ENCODE measurements at regions not wholly inside any gene's neighbourhood (a gene's known extent, or its start where the extent isn't known, plus 50 kb on each side); places are given as distances from the start of the nearest gene placed in this dataset.

- DNase-seq = no peak
Measured at GRCh38 chr20:41879123-41879522, 260.9 kb upstream of the CHD6 start.

DNA sequence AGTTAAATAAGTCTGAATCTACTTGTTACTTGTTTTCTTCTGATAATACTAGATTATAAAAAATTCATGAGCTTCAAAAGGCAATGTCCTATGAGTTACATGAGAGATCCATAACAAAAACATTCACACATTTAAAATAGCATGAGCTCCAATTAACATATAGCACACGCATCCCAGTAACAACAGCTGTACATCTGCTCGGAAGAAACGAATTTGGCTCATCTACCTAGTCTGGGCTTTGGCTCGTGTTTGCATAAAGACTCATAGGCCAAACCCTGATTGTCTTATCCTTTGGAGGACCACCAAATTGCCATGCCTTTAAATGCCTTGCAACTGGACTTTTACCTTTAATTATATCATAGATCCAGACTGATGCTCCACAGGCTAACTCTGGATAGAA, 259.7 kb upstream of the CHD6 start:
- no peak for DNase-seq

- DNase-seq = no peak
Measured at GRCh38 chr20:41874658-41875057, 256.5 kb upstream of the CHD6 start.

GRCh38 chr20:41872930-41873329, 254.8 kb upstream of the CHD6 start:
- no peak for DNase-seq

DNA sequence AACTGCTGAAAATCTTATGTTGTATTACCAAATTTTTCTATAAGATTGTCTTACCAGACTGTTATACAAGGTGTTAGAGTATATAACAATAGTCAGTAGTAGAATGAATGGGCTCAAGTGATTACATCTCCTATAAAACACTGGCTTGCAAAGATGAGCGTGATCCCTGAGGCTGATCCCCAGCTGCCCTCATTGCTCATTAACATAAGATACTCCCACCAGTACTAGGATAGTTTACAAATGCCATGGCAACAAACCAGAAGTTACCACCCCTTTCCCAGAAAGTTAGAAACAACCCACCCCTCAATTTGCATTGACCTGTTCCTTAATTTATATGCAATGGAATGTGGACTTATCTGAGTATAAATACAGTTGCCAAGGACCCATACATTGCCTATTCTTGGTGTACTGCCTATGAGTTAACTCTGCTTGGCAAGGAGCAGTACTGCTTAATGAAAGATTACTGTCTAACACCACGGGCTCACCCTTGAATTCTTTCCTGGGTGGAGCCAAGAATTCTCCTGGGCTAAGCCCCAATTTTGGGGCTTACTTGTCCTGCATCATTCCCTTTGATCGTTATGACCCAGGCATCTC, 252.8 kb upstream of the CHD6 start:
- DNase-seq = no peak

DNA sequence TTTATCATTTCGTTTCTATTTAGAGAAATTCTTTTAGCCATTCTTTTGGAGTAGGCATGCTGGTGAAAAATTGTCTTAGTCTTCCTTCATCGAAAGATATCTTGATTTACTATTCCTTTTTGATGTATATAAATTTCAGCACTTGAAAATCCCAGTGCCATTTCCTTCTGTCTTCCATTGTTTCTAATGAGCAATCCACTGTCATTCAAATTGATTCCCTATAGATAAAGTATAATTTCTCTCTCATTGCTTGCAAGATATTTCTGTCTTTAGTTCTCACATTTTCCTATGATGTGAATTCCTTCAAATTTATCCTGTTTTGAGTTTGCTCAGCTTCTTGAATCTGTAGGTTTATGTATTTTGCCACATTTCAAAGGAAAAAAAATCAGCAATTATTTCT, 251.1 kb upstream of the CHD6 start:
- no peak for DNase-seq

GRCh38 chr20:41865938-41866337, 247.8 kb upstream of the CHD6 start:
- DNase-seq = no peak

DNA sequence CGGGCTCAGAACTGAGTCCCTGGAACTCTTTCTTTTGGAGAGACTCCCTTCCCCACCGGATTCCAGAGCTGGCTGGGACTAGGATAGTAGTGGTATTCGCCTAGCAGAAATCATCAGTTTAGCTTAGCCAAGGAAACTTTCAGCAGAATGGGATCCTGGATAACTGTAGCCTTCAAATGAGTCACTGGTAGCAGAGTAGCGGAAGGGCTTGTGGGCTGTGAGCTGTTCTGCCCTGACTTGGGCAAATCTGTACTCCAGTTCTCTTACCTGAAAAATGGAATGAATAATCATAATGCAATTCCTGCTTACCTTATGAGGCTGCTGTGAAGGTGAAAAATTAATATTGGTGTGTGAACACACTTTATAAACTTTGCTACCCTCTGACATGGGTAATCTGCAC, 244.3 kb upstream of the CHD6 start:
- DNase-seq = no peak

- DNase-seq = no peak
Measured at GRCh38 chr20:41861772-41862422, 243.7 kb upstream of the CHD6 start.

DNA sequence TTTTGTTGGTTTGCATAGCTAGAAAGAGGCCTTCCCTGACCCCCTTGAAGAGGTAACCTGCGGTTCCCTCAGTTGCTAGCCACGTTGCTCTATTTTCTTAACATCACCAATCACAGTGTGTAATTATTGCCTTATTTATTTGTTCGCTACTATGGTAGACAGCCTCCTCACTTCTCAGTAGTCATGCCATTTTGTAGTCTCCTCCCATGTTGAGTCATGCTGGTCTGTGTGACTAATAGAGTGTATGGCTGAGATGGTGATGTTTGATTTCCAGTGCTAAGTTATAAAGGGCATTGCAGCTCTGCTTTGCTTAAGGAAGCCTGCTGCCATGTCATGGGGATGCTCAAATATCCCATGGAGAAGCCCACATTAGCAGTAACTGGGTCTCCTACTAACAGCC, 236.6 kb upstream of the CHD6 start:
- no peak for DNase-seq

DNA sequence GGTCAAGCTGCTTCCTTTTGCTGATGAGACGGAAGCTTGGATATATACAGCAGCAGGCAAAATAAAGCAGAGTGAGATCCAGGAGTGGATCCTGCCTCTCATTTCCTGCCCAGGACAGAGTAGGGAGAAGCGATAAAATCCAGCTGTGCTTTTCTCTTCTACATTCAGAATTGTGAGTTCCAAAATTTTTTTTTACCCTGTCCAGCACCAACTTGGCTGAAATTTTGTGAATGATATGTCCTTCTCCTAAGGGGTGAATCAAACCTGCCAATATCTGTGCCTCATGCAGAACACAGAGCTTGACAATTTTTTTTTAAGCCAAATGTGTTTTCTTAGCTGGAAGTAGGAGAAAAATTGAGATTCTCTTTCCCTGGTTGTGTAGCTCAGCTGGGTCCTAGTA, 235.6 kb upstream of the CHD6 start:
- DNase-seq = no peak

- no peak for DNase-seq
Measured at GRCh38 chr20:41848180-41848579, 230.0 kb upstream of the CHD6 start.

DNA sequence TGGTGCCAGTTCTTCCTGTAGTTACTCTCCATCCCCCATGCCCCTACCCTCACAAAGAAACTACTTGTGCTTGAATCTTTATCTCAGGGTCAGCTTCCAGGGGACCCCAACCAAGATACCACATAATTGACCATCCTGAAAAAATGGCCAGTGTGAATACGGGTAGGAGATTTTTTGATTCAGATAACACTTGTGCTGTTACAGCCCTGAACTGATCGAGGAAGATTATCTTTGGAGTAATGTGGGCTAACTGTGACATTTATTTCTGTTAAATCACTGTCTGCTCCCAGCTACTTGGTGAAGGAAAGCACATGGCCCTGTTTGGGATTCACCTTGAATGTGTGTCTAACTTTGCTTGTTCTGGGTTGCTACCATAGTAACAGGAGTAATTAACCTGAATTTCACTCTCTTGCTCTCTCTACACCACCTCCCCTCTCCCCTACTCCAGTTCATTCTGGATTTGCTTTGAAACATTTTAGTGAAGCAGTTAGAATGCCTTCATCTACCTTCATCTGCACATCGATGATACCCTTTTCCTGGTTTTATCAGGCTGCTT, 219.6 kb upstream of the CHD6 start:
- DNase-seq = no peak

DNA sequence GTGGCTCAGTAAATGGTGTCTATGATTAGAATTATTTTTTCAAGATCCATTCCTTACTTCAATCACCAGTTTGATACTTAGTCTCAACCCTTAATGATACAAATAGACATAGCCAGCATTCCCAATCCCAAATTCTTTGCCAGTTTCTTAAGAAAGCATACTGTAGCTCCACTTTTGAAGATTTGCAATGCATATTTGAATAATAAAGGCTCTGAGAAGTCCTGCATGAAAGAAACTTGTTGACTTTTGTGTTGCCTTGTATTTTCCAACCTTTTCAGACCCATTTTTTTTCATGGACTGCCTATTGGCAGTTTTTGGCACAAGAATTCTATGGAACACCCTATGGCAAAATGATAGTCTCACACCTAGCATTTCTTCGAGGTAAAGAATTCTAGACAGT, 215.6 kb upstream of the CHD6 start:
- no peak for DNase-seq

- no peak for DNase-seq
Measured at GRCh38 chr20:41830702-41831101, 212.5 kb upstream of the CHD6 start.

DNA sequence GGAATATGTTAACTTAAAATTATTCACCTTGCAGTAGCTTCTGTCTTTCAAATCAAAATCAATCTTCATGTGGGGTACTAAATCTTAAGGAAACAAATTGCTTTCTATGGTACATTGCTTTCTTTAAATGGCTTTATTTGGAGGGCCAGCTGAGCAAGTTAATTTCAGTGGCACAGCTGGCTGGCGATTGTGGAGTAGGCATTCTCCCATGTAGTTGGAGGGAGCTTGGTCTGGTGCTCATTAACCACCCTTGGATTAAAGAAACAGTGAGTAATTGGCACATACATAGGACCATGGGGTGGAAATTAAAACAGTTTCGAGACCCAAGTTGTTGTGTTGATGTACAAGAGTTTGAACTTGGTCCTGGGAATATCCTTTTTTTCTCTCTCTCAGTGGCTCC, 201.3 kb upstream of the CHD6 start:
- DNase-seq = no peak

- no peak for DNase-seq
Measured at GRCh38 chr20:41818991-41819390, 200.8 kb upstream of the CHD6 start.

DNA sequence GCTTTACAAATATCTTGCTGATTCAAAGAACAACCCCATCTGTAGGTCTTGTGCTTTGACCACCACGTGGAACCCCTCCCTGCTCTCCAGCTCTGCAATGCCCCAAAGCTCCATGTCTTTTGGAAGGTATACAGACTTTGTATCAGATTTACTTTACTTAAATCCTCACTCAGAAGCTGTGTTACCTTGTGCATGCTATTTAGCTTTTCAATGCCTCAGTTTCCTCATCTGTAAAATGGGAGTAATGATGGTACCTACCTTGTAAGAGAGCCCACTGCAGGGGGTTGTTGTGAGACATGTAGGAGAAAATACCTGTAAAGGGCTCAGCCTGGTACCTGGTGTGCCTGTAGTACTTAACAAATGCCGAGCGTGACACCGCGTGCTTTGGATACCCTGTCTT, 200.2 kb upstream of the CHD6 start:
- DNase-seq = no peak

- no peak for DNase-seq
Measured at GRCh38 chr20:41811456-41811855, 193.3 kb upstream of the CHD6 start.

GRCh38 chr20:41800040-41800439, 181.9 kb upstream of the CHD6 start:
- DNase-seq = no peak

DNA sequence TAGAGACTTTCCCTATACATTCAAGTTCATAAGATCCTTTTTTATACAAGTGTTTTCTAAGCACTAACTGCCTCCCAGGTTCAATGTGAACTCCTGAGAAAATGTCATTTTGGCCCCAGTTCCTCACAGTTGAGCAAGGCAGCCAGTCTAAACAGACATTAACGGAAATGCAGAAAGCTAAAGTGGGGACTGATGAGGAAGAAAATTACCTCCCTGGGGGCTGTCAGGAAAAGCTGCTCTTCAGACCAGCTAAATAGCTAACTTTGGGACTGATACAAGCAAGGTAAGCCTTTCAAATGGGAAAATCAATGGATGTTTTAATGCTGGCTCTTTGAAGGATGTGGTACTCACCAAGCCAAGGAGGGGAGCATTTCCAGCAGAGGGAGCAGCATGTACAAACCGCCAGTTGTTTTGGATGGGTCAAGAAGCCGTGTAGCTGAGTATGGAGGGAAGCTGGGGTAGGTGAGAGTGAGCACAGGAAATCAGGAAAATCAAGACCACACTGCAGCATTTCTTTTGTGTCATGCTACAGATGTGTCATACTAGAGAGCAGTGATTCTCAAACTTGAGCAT, 180.8 kb upstream of the CHD6 start:
- no peak for DNase-seq

GRCh38 chr20:41786158-41786557, 168.0 kb upstream of the CHD6 start:
- DNase-seq = no peak

- no peak for DNase-seq
Measured at GRCh38 chr20:41784209-41784958, 166.2 kb upstream of the CHD6 start.
